ENCODE measurements at regions not wholly inside any gene's neighbourhood (a gene's known extent, or its start where the extent isn't known, plus 50 kb on each side); places are given as distances from the start of the nearest gene placed in this dataset.

DNA sequence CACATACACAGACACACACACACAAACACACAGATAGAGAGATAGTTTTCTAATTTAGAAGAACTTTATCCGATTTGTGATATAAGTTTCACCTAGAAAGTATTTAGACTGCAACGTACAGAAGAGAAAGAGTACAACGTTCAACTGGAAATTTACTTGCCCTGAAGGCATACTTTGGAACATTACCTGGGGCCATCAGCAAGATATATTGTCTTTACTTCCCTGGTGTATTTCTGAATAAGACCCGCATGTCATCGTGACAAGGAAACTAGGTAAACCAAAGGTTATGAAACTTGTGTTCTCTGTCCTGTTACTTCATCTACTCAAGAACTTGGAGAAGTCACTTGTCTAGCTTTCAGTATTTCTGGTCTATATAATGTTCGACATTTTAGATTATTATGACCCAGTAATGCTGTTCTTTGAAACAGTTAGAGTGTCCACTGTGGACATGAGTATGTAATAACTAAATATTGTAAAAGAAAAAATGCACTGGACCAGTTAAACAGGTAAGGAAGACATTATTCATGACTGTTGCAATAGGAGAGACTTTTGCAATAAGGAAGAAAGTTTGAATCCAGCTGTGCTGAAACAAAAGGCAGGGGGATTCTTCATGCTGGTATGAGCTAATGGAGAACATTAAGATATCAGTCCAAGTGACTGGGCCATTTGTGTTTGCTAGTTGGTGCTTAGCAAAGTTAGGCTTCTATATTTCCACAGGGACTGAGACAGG is 1791.1 kb downstream of the MAT2B start:
- no peak for DNase-seq (ENCODE audit: low read depth)

DNA sequence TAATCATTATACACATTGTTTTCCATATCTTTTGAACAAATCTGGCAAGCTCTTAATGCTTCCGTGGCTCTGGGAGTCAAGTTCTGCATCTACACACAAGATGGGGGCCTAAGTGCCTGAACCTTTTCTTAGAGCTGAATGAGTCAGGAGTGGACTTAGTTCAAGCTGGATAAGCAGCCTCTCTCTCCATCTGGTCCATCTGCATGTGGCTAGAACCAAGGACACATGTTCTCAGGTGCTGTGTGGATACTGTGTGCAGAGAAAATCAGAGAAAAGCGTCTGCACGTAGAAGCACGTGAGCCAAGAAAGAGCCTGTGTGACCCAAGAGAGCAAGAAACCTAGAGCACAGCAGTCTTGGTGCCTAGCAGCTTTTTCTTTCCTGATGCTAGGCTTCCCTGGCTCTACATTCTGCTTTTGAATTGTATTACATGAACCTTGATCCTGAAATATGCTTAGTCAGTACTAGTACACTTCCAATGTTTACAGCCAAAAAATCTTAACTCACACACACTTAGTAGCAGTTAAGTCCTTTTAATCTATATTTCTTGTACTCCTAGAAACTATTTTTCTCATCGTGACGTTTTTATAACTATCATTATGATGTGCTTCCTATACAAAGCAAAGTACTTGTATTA is 1798.9 kb downstream of the MAT2B start:
- no peak for DNase-seq (ENCODE audit: low read depth)

DNA sequence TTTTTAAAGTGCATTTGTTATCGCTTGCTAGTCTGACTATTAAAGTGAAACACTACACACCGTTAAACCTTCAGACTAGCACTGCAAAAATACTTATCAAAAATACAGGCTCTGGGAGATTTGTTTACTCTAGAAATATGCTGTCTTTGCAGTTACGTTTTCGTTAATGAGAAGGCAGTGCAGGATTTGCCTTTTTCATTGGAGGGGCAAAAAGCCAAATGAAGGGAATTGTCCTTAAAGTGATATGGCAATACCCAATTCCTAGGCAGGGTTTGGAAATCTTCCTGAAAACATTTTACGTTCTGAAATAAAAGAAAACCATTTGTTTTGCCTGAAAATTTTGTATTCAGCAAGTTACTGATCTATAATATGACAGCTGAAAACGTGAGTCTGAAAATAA is 1800.2 kb downstream of the MAT2B start:
- no peak for DNase-seq (ENCODE audit: low read depth)

DNA sequence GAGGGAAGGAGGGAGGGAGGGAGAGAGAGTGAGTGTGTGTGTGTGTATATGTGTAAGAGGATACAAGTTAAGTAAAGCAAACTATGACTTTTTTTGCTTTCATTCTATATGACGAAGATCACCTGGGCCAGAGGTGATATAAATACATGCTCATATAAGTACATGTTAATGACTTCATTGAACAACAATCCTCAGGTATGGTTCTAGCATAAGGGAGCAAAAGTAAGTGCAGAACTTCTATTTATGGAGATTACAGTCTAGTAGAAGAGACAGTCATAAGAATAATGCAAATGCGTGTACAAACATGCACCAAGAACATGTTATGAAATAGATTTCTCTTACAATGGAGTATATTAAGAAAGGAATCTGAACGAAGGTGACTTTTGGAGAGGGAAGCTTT is 1804.0 kb downstream of the MAT2B start:
- no peak for DNase-seq (ENCODE audit: low read depth)

DNA sequence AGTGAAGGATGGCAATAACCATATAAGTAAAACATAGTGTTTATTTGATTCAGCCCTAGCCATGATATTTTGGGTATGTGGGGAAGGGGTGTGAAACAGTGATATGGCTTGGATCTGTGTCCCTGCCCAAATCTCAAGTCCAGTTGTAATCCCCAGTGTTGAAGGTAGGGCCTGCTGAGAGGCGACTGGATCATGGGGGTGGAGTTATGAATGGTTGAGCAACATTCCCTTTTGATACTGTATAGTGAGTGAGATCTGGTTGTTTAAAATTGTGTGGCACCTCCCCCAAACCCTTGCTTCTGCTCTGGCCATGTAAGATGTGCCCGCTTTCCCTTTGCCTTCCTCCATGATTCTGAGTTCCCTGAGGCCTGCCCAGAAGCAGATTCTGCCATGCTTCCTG is 1804.6 kb downstream of the MAT2B start:
- no peak for DNase-seq (ENCODE audit: low read depth)

DNA sequence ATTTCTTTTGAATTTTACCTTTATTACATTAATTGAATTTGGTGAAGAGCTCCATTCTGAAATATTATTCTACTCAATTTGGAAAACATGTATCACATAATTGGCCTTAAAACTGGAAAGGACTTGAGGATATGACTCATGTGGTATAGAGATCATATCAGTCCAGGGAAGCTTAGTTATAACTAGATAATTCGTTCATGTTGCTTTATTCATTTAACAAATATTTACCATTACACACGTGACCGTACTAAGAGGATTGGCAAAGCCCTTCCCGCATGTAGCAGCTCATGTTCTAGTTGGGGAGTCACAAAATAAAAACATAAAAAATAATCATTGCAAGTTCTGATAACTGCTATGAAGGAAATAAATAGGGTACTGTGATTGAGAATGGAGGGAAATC is 1816.5 kb downstream of the MAT2B start:
- no peak for DNase-seq (ENCODE audit: low read depth)

DNA sequence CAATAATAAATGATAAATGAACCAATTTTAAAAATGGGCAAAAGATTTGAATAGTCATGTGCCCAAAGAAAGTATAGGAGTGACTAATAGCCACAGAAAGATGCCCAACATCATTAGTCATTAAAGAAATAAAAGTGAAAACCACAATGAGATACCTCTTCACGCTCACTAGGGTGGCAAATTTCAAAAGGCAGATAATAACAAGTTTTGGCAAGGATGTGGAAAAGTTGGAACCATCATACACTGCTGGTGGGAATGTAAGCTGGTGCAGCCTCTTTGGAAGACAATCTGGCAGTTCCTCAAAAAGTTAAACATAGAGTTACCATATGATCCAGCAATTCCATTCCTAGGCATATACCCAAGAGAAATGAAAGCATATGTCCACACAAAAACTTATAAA is 1819.8 kb downstream of the MAT2B start:
- DNase-seq (ENCODE audit: low read depth): no peak

DNA sequence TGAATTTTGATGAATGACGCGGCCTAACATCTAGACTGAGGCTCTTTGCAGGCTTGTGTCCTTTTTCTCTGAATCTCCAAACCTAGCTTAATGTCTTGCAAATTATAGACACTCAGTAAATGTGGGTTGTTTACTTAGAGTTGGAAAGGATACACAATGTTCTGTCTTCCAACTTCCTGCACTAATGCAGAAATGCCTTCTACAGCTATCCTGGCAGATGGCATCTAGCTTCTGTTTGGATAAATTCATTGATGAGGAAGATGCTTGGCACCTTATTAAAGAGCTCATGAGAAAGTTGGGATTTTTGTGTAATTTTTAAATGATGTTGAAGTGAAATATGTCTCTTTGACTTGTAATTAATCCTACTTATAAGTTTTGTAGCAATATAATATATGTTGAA is 1822.2 kb downstream of the MAT2B start:
- DNase-seq (ENCODE audit: low read depth): no peak

DNA sequence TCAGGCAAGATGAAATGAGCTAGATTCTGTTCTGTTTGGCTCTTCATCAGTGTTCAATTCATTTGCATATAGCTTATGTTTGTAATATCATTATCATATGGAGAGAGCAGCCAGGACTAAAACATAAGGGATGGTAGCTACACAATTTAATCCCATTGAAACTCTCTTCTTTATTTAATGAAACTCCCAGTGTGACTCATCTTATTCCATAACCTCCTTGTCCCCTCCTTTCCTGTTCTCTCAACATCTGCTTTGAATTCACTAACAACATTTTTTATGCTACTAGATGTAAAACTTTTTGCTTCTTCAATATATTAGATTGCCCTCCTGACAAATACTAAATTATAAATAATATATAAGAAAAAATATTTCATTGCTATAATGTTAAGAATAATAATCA is 1823.4 kb downstream of the MAT2B start:
- no peak for DNase-seq (ENCODE audit: low read depth)

DNA sequence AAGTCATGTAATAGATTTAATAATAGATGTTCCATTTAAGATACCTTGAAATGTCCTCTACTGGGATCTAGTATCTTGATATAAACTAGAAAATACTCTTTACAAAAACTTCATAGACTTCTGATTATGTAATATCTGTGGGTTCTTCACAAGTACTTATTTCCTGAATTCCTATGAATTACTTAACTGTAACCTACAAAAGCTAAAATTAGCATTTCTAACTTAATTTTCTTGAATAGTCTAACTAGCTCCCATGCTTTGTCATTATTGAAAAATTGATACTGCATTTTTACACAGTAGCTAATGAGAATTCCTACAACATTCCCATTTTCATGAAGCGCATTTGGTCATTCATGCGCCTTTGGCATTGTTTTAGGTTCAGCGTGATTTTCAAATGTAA is 1828.2 kb downstream of the MAT2B start:
- DNase-seq (ENCODE audit: low read depth): no peak

DNA sequence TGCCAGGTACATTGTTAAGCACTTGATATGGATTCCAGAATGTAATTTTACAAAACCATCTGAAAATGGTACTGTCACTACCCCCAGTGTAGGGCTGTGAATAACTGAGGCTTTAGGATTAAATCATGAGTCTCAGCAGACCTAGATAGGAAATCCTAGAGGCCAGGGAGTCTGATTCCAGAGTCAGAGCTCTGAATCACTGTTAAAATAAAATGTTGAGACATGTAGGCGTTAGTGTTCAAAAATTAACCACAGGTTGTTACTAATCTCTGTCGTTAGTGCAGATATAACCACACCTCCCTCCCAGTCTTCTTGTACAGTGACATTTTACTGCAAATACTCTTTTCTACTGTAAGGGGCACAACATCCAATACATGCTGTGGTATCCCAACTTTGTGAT is 1828.8 kb downstream of the MAT2B start:
- no peak for DNase-seq (ENCODE audit: low read depth)

DNA sequence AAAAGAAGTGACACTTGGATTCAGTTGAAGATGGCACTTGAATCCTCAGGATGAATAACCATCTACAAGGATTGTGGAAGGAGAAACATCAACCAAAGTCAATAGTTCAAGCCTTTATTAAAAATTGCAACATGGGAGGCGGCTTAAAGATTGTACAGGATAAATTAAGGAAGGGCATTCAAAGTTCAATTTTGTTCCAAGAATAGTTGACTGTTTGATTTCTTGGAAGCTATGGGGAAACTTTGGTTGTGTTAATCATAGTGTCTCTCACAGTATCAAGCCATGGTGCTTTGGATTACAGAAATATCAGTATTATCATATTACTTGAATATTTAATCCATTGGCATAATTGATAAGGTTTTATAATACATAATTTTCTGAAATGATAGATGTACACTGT is 1844.3 kb downstream of the MAT2B start:
- no peak for DNase-seq (ENCODE audit: low read depth)

DNA sequence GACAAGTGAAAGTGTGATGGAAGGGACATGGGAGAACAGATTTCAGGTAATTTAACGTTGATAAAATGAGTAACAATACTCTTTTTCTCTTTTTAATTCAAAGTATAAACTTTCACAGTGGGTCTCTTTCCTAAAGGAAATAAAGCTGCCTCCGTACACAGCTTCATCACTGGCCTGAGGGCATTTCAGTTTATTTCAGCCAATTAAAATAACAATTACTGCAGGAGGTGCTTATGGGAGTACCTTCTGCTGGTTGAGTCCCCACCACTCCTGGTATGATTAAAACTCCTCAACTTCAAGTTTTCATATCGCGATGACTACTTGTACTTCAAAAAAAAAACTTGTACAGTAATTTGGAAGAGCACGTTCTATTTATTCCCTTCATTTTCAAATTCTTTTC is 1845.9 kb downstream of the MAT2B start:
- no peak for DNase-seq (ENCODE audit: low read depth)

DNA sequence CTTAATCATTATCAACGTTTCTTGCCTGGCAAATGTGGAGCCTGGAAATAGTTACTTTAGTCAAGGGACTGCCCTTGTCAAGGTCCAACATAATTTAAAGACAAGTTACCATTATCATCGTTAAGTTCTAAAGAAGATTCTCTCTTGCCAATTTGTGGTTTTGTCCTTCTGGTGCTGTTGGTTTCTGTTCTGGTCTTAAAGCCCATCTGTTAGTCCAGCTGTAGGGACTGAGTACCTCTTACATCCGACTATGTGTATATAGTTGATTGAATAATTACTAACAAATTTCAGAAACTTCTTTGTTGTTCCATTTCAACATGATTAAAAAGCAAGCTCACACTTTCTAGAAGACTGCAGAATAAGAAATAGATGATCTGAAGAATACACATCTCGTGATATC is 1854.9 kb downstream of the MAT2B start:
- DNase-seq (ENCODE audit: low read depth): no peak

DNA sequence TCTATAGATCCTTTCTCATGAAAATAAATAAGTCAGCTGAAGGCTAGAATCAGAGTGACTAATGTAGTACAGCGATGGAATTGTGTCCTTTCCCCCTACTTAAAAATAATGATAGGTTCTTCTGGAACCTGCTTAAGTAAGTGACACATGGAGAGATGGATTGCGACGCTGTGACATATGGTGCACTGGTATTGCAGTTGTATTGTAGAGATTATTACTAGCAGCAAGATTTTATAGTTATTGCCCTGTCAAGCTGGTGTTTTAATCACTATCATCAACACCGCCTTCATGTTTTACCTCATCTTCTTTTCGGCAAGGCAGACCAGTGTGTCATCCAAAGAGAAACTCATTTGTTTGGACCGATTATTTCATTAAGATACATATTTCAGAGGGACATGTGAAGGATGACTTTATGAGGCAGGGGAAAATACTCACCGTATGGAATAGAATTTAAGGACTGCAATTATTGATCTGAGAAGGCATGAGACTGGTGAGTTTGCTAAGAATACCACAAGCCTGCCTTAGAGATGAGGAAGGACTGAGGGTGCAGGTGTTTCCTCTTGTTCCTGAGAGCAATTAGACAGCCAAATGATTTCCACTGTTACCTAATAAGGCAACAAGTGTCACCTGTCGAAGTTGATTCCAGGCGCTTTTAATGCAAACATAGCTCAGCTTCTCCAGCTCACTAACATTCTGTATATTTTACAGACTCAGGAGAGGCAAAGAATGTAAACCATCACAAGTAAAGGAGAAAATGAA is 1855.5 kb downstream of the MAT2B start:
- no peak for DNase-seq (ENCODE audit: low read depth)

DNA sequence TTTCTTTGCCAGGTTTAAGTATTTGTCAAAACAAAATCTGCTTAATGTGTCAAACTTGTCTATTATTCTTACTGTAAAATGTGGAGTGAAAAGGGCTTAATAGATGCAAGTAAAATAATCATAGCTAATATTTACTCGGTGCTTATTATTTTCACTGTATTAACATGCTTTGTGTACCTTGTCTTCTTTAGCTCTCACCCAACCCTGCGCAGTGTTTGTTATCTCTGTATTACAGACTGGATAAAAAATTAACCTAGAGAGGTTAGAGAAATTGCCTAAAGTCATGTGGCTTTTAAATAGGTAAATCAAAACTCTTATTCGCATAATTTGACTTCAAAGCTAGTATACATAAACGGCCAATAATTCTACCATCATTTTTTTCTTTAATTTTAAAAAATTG is 1864.8 kb downstream of the MAT2B start:
- DNase-seq (ENCODE audit: low read depth): no peak

DNA sequence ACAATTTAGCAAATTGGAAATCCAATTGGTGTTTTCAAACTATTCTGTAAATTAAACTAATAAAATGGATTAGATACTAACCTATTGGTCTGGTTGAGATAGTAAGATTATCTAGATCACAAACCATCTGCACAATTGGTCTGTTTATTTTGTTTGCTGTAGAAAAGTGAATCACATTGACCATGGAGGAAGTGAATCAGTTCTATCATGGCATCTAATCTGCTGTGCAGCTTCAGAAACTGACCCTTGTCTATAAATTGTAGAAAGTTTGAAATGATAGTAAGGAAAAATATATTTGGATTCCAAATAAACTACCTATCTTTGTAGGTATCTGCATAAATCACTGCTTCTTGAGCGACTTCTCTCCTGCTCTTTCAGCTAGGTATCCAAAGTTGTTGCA is 1865.4 kb downstream of the MAT2B start:
- no peak for DNase-seq (ENCODE audit: low read depth)

DNA sequence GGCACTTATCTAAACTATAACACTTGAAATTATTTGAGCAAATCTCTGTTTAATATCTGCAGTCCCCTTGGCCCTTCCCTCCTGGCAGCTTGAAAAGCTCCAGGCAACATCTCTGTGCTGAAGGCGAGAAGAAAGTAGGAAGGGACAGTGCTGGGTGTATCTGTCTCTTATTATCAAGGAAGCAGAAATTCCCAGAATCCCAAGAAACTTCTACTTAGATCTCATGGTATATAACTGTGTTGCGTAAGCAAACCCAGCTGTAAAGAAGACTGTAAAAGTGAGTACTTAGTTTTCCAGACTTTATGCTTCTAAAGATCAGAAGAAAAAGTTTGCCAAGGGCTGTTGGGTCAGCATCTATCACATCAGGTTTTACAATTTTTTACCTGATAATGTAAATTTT is 1869.8 kb downstream of the MAT2B start:
- DNase-seq (ENCODE audit: low read depth): no peak

DNA sequence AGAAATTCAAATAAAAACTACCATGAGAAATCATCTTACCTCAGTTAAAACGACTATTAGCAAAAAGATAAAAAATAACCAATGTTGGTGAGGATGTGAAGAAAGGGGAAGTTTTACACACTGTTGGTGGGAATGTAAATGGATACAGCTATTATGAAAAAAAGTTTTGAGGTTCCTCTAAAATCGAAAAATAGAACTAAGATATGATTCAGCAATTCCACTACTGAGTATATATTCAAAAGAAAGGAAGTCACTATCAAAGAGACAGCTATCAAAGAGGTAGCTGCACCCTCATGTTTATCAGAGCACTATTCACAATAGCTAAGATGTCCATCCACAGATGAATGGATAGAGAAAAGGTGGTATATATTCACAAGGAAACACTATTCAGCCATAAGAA is 1888.4 kb downstream of the MAT2B start:
- DNase-seq (ENCODE audit: low read depth): no peak

DNA sequence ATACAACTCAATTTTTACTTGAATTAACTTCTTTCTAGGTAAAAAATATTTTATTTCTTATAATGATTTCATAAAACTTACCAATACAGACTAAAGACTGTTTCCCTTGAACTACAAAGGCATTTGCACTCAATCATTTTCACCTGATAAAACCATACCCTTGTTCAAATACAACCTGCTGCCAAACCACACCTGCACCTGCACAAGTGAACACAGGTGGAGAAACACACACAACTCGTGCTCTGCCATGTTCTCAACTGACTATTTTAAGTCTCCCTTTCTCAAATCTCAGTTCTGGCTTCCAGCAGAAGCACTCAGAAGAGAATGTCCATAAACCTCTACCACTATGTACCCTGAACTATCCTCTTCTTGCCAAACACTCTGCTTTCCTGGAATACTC is 1892.1 kb downstream of the MAT2B start:
- no peak for DNase-seq (ENCODE audit: low read depth)

DNA sequence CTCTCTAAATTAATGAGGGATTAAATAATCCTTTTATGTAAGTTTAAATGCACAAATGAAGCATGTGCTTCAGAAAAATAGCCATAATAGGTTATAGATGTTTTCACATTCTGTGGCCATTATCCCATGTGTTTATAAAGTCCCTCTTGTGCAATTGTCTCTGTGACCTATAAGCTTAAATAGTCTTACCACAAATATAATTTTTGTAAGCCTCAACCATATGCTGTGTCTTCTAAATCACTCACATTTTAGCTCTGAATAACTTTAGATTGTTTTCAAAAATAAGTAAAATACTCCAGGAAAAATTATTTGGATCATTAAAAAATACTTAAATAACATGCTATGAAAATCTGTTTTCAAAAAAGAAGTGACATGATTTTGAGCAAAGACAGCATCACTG is 1894.7 kb downstream of the MAT2B start:
- DNase-seq (ENCODE audit: low read depth): no peak

DNA sequence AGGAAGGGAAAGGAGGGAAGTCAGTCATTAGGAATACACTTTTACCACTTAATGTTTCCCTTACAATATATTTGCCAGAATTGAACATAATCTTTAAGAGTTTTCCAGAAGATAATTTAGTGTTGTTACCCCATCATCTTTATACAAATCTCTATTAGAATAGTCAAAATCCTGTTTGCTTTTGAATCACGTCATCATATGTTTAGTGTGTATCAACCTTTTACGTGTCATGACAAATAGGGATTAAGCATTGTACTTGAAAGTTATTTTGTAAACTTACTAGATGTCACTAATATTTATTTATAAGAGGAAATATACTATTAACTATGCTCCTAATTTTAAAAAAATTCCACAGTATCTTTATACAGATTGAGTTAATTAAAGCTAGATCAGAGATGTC is 1899.5 kb downstream of the MAT2B start:
- DNase-seq (ENCODE audit: low read depth): no peak

DNA sequence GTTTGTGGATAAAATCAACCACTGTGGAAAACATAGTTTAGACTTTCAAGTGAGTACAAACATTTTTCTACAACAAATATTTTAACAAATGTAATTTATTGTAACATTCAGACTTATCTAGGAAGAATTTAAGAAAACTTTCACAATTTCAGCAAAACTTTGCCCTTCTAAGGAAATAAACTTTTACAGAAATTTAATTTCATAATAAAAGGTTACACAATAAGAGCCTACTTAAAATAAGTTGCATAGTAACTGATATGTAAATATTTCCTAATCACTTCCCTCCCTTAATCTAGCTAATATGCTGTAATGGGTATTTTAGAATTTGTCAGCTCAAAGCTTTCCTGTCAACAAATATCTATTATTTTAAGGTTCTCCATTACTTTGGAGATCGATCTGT is 1899.9 kb downstream of the MAT2B start:
- DNase-seq (ENCODE audit: low read depth): no peak

DNA sequence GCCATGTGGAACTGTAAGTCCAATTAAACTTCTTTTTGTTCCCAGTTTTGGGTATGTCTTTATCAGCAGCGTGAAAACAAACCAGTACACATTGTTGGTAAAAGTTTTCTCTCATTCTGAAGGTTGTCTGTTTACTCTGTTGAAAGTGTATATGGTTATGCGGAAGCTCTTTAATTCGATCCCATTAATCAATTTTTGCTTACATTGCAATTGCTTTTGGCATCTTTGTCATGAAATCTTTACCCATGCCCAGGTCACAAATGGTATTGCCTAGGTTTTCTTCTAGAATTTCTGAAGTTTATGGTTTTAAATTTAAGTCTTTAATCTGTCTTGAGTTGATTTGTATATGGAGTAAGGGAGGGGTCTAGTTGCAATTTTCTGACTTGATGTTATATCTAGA is 1901.9 kb downstream of the MAT2B start:
- no peak for DNase-seq (ENCODE audit: low read depth)

All from GM04504 (cell line).